Peyer's patch (tissue), 4 donors: ENCODE measurements at regions not wholly inside any gene's neighbourhood (a gene's known extent, or its start where the extent isn't known, plus 50 kb on each side); places are given as distances from the start of the nearest gene placed in this dataset.
A peak's percentile ranks its signal among the peaks of the same experiment; 100 is the strongest.

Experiments used
- DNase-seq, 3 donors: peaks; one replicate each; pipeline ENCODE4 v3.0.0-alpha.2; 2017 to 2019
- H3K27ac ChIP-seq, 4 donors: fragments of 200-600 bp; sonication (generic); one replicate each; pipeline ENCODE4 v1.5.1; 2016 to 2019
- H3K27me3 ChIP-seq, 2 donors: fragments of 200-600 bp; sonication (generic); one replicate each; pipeline ENCODE4 v1.5.1; 2019
- H3K36me3 ChIP-seq, 3 donors: fragments of 200-600 bp; sonication (generic); one replicate each; pipeline ENCODE4 v1.5.1; 2016 to 2019
- H3K4me1 ChIP-seq, 4 donors: fragments of 200-600 bp; sonication (generic); one replicate each; pipeline ENCODE4 v1.5.1; 2016 to 2019
- H3K4me3 ChIP-seq, 4 donors: fragments of 200-600 bp; sonication (generic); 1 replicate in 3 of 4; 2 replicates in 1 of 4; pipeline ENCODE4 v1.5.1; 2016 to 2019; ENCODE audit warnings: mild to moderate bottlenecking in 1 of 4
- H3K9me3 ChIP-seq, 4 donors: fragments of 200-600 bp; sonication (generic); one replicate each; pipeline ENCODE4 v1.5.1; 2016 to 2019; ENCODE audit warnings: mild to moderate bottlenecking in 1 of 4
- CTCF ChIP-seq, 6 experiments: fragments of 450-650 bp in 4 of 6; fragments of 200-600 bp in 2 of 6; sonication (generic) in 1 of 6; IDR thresholded peaks; one replicate each; pipeline ENCODE4 v1.5.1; 2017 to 2019; ENCODE audit warnings: antibody characterized with exemption in 6 of 6, mild to moderate bottlenecking in 3 of 6, moderate library complexity in 1 of 6
- POLR2A ChIP-seq, 2 donors: fragments of 450-650 bp; IDR thresholded peaks; one replicate each; pipeline ENCODE4 v1.5.1; 2017; ENCODE audit warnings: antibody characterized with exemption in 2 of 2, mild to moderate bottlenecking in 2 of 2, moderate library complexity in 2 of 2

- Histone ChIP-seq H3K4me1 (no peaks in the 10 kb centered on the region), H3K9me3 (no peaks in the 10 kb centered on the region), H3K27me3 (no peaks in the 10 kb centered on the region), H3K27ac (no peak overlapping the region), H3K4me3 (no peak overlapping the region), H3K36me3 (no peaks in the 10 kb centered on the region)
- DNase-seq: peak in 1 of 3 donors; percentile 34
- no peak for TF ChIP-seq CTCF (IDR thresholded peaks at IDR 0.05)
Observed at GRCh38 chr13:111956261-111957151, 110.4 kb upstream of the SOX1 start.

GRCh38 chr13:111957913-111958450, 109.0 kb upstream of the SOX1 start:
- H3K4me1 ChIP-seq: no peaks in the 10 kb centered on the region
- H3K4me3 ChIP-seq: no peak overlapping the region
- TF ChIP-seq CTCF (IDR thresholded peaks at IDR 0.05) (no peak), POLR2A (IDR thresholded peaks at IDR 0.05) (no peak)
- no peak for DNase-seq
- no peak overlapping the region for H3K27ac ChIP-seq
- H3K27me3 ChIP-seq: no peaks in the 10 kb centered on the region
- H3K36me3 ChIP-seq: no peaks in the 10 kb centered on the region
- H3K9me3 ChIP-seq: no peaks in the 10 kb centered on the region

GRCh38 chr13:111958612-111959395, 108.1 kb upstream of the SOX1 start:
- Histone ChIP-seq H3K4me3 (no peak overlapping the region), H3K4me1 (no peaks in the 10 kb centered on the region), H3K9me3 (no peaks in the 10 kb centered on the region), H3K27me3 (no peaks in the 10 kb centered on the region), H3K36me3 (no peaks in the 10 kb centered on the region), H3K27ac (no peak overlapping the region)
- DNase-seq: no peak
- TF ChIP-seq CTCF (IDR thresholded peaks at IDR 0.05) (no peak), POLR2A (IDR thresholded peaks at IDR 0.05) (no peak)

- Histone ChIP-seq H3K4me1 (no peaks in the 10 kb centered on the region), H3K36me3 (no peaks in the 10 kb centered on the region), H3K27me3 (no peaks in the 10 kb centered on the region), H3K4me3 (no peak overlapping the region), H3K27ac (no peak overlapping the region), H3K9me3 (no peaks in the 10 kb centered on the region)
- TF ChIP-seq POLR2A (IDR thresholded peaks at IDR 0.05): no peak
- no peak for TF ChIP-seq CTCF (IDR thresholded peaks at IDR 0.05)
- DNase-seq: no peak
Observed at GRCh38 chr13:111960152-111960772, 106.7 kb upstream of the SOX1 start.

- peak in 1 of 3 donors; percentile 24 for DNase-seq
- H3K4me3 ChIP-seq: no peak overlapping the region
- no peak overlapping the region for H3K27ac ChIP-seq
- H3K36me3 ChIP-seq: no peaks in the 10 kb centered on the region
- no peaks in the 10 kb centered on the region for H3K4me1 ChIP-seq
- TF ChIP-seq CTCF (IDR thresholded peaks at IDR 0.05) (no peak), POLR2A (IDR thresholded peaks at IDR 0.05) (no peak)
- no peaks in the 10 kb centered on the region for H3K27me3 ChIP-seq
- H3K9me3 ChIP-seq: no peaks in the 10 kb centered on the region
Observed at GRCh38 chr13:111961236-111961635, 105.7 kb upstream of the SOX1 start.
